NCI-H510A treated with DMSO at 0.1 percent for 48 hours (cell line): ENCODE measurements at regions not wholly inside any gene's neighbourhood (a gene's known extent, or its start where the extent isn't known, plus 50 kb on each side); places are given as distances from the start of the nearest gene placed in this dataset.
"Not testable (repeated sequence)": the region's sequence is repeated elsewhere in the genome, so short reads cannot be mapped to it uniquely, and the experiment has no call there.

Source experiments
- DNase-seq: peaks from one replicate; lab custom pipeline; 2025; lab: John Stamatoyannopoulos, UW

GRCh38 chr13:111668451-111668850 is 348.0 kb downstream of the TEX29 start:
- no peak for DNase-seq

- not testable (repeated sequence) for DNase-seq
Measured at GRCh38 chr13:111672198-111672597, 351.8 kb downstream of the TEX29 start.

DNA sequence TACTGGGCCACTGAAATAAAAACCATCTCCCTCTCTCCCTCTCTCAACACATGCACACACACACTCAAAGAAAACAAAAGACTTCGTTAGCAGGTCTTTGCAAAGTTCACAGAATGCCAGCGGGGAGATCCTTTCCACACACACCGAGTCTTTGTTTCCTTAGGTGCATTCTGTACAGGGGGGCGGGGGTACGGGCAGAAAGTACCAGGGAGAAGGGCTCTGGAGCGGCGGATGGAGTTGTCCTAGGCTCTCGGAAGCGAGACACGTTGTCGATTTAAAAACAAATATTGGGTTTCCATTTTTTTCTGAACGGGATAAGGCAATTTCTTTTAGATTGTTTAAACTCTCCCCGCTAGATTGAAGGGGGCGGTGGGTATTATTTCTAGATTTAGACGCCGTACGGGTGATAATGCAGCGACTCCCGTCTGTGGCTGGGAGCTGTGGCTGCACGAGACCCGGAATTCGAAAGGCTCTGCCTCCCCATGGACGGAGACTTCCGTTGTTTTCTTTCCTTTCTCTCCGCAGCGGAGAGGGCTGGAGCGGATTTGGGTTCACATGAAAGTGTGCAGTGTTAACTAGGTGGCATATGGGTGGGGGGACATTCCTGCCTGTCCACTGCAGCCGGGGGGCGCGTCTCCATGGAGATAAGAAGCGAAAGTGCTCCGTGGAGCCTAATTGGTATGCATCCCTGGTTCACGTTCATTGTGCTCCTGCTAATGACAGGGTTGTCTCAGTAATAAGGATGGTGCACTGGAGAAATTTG is 357.9 kb downstream of the TEX29 start:
- not testable (repeated sequence) for DNase-seq

- DNase-seq: not testable (repeated sequence)
Measured at GRCh38 chr13:111679645-111680044, 359.2 kb downstream of the TEX29 start.

DNA sequence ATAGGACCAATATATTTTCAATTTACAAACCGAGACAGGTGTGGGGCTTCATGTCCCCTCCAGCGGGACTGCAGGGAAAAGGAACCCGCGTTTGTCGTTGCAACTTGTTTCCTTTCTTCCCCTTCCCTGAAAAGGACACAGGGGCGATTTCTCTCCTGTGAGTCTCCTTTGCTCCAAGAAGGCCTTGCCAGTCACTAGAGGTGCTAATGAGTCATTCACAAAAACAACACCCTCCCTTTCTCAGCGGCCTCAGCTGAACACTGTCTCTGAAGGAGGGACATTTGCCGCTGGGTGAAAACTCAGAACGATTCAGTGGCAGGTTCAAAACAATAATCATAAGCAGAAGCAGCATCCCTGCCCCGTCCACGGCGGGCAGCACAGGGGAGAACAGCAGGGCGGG is 359.7 kb downstream of the TEX29 start:
- DNase-seq: not testable (repeated sequence)

- DNase-seq: not testable (repeated sequence)
Measured at GRCh38 chr13:111692028-111692427, 371.6 kb downstream of the TEX29 start.

DNA sequence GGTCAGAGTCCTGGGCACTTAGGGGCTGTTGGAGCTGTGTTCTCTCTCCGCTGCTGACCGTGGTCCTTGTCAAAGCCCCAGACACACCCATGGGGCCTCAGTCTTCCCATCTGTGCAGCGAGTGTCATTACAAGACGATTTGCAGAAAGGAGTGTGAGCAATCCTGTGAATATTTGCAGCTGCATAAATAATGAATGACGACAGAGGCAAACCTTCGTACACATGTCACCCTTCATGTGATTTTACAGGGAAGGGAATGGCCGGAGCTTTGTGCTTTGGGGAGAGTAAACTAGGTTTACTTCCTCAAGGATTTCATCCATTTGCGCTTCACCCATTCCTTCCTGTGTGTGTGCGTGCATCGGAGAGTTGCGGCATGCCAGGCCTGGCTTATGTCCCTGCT is 370.8 kb upstream of the SOX1 start:
- DNase-seq: not testable (repeated sequence)

DNA sequence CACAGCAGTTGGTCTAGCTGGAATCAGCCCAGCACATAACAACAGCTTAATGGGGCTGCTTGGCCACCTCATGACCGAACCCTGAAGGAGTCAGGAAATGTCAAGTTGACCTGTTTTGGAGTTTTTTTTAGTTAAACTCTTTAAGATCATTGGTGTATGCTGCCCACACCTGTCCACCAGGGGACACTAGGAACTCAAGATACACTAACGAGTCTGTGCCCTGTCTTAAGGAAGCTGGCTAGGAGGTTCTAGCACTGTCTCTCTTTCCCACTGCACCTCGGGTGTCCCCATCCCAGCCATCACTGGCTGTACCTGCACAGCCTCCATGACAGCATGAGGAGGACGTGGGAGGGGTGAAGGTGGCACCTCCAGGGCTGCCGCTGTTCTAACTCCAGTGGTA is 364.9 kb upstream of the SOX1 start:
- DNase-seq: not testable (repeated sequence)
